Mesothelial cell of epicardium (in vitro differentiated cells): ENCODE measurements at regions not wholly inside any gene's neighbourhood (a gene's known extent, or its start where the extent isn't known, plus 50 kb on each side); places are given as distances from the start of the nearest gene placed in this dataset.

Experiments
- DNase-seq, 2 experiments: peaks; one replicate each; pipeline ENCODE4 v3.0.0; 2021; ENCODE audit warnings: low spot score in 2 of 2; ENCODE audit not compliant: unreplicated experiment in 2 of 2
- H3K27ac Mint-ChIP-seq: 2 replicates; pipeline ENCODE4 v1.8.0; 2021; ENCODE audit warnings: mixed read lengths
- H3K27me3 Mint-ChIP-seq: 2 replicates; pipeline ENCODE4 v1.8.0; 2021; ENCODE audit warnings: low read depth, mixed read lengths
- H3K36me3 Mint-ChIP-seq: 2 replicates; pipeline ENCODE4 v1.8.0; 2021; ENCODE audit warnings: mixed read lengths
- H3K4me1 Mint-ChIP-seq: 2 replicates; pipeline ENCODE4 v1.8.0; 2021; ENCODE audit warnings: mixed read lengths
- H3K4me3 Mint-ChIP-seq: 2 replicates; pipeline ENCODE4 v1.8.0; 2021; ENCODE audit warnings: mild to moderate bottlenecking, moderate library complexity, mixed read lengths
- H3K9me3 Mint-ChIP-seq: 2 replicates; pipeline ENCODE4 v1.8.0; 2021; ENCODE audit warnings: mixed read lengths
- TF ChIP-seq, protein P1 (sequence below): fragments of 200-600 bp; sonication (generic); IDR thresholded peaks from one replicate; pipeline ENCODE4 v1.5.0; 2021; ENCODE audit warnings: antibody characterized with exemption; ENCODE audit not compliant: unreplicated experiment

DNA sequence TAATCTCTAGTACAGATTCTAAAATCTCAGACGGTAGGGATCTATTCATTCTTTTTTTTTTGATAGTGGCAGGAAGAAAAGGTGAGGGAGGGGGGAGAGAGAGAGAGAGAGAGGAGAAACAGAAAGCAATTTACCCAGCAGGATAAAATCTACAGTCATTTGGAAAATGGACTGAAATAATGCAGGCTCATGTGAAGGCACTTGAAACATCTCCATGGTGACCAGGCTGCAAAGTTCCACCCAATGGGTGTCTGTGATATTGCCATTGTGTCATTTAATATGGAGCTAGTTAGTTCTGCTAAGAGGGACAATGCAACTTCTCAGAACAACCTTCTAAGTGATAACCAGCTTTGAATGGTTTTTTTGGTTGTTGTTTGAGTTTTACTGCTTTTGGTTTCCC, 165.2 kb upstream of the RAG2 start:
- no peaks in the 10 kb centered on the region for H3K36me3 Mint-ChIP-seq
- H3K4me1 Mint-ChIP-seq, result peaks cover 2% of the 10 kb centered on the region
- TF ChIP-seq, protein P1, sequence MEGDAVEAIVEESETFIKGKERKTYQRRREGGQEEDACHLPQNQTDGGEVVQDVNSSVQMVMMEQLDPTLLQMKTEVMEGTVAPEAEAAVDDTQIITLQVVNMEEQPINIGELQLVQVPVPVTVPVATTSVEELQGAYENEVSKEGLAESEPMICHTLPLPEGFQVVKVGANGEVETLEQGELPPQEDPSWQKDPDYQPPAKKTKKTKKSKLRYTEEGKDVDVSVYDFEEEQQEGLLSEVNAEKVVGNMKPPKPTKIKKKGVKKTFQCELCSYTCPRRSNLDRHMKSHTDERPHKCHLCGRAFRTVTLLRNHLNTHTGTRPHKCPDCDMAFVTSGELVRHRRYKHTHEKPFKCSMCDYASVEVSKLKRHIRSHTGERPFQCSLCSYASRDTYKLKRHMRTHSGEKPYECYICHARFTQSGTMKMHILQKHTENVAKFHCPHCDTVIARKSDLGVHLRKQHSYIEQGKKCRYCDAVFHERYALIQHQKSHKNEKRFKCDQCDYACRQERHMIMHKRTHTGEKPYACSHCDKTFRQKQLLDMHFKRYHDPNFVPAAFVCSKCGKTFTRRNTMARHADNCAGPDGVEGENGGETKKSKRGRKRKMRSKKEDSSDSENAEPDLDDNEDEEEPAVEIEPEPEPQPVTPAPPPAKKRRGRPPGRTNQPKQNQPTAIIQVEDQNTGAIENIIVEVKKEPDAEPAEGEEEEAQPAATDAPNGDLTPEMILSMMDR, result no peak
- H3K27ac Mint-ChIP-seq, result no peak overlapping the region
- H3K27me3 Mint-ChIP-seq, result no peaks in the 10 kb centered on the region
- DNase-seq, result no peak
- H3K4me3 Mint-ChIP-seq, result no peak overlapping the region
- peaks cover 24% of the 10 kb centered on the region for H3K9me3 Mint-ChIP-seq

DNA sequence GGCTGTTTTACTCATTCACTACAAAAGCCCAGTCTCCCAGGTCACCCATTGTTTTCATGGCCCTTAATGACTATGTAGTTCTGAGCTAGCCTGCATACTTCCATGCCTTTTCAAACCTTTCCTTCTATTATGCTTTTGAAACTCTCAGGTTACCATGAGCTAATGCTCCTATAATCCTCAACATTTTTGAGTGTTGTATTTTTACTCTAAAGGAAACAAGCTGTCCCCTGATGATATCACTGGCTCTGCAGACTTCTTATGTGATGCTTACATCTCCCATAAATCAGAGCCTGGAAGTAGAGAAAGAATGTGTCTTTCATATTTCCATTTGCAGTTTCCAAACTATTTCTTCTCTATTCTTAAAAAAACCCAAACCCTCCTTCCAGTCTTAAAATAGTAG, 159.0 kb upstream of the RAG2 start:
- Mint-ChIP-seq H3K4me3 (no peak overlapping the region), H3K27me3 (peaks cover 2% of the 10 kb centered on the region), H3K27ac (no peak overlapping the region), H3K36me3 (no peaks in the 10 kb centered on the region), H3K9me3 (peaks cover 23% of the 10 kb centered on the region), H3K4me1 (peaks cover 17% of the 10 kb centered on the region)
- DNase-seq, result no peak
- TF ChIP-seq, protein P1, result no peak

DNA sequence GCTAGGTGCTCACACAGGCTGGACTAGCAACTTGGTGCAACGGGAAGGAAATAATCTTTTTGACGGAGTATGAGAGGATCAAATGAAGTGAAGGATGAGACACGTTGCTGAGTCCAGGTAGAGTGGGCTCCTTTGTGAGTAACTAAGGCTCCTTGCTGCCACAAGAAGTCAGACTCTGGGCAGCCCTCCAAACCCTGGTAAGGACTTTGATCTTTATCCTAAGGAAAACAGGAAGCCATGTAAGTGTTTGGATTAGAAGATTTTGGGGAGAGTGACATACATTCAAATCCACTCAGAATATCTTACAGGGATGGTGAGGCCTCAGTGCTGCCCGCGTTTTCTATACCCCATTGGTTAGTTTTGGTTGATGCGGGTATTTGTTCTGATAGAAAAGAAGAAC, 155.9 kb upstream of the RAG2 start:
- TF ChIP-seq, protein P1, result no peak
- peaks cover 31% of the 10 kb centered on the region for H3K4me1 Mint-ChIP-seq
- H3K27me3 Mint-ChIP-seq, result peaks cover 4% of the 10 kb centered on the region
- DNase-seq, result no peak
- H3K27ac Mint-ChIP-seq, result no peak overlapping the region
- no peaks in the 10 kb centered on the region for H3K9me3 Mint-ChIP-seq
- no peaks in the 10 kb centered on the region for H3K36me3 Mint-ChIP-seq
- H3K4me3 Mint-ChIP-seq, result no peak overlapping the region

DNA sequence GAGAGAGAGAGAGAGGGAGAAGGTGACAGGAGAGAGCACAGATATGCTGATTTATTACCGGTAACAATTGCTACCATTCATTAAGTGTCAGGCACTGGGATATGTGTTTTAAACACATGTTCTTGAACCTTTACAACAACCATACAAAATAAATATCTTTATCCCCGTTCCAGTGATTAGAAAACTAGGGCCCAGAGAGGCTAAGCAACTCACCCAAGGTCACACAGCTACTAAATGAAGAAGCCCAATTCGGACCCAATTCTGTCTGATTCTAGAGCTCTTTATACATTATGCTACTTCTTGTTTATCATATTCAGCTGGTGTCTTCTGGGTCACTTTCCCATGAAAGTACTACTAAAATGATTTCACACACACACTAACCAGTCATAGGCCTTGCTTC, 154.0 kb upstream of the RAG2 start:
- TF ChIP-seq, protein P1, result no peak
- H3K27ac Mint-ChIP-seq, result no peak overlapping the region
- no peak for DNase-seq
- H3K4me1 Mint-ChIP-seq, result peaks cover 34% of the 10 kb centered on the region
- no peaks in the 10 kb centered on the region for H3K36me3 Mint-ChIP-seq
- H3K4me3 Mint-ChIP-seq, result no peak overlapping the region
- peaks cover 17% of the 10 kb centered on the region for H3K27me3 Mint-ChIP-seq
- no peaks in the 10 kb centered on the region for H3K9me3 Mint-ChIP-seq

DNA sequence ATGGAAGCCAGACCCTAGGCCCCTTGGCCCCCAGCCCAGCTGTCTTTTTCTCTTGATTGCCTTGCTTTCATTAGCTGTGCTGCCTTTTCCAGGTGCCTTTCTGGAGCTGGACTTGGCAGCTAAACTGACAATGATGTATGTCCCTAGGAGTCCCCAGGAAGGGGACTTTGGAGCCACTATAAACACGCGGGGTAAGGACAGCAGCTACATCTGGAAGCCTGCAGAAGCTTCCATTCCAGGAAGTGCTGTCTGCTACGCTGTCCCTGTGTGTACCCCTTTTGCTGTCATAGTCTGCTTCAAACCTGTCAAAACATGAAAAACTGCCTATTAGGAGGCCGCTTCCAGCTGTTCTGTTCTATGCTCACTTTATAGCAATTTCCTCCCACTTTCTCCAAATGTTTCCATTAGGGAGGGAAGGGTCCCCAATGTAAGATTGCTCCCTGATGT, 153.3 kb upstream of the RAG2 start:
- TF ChIP-seq, protein P1, result no peak

DNA sequence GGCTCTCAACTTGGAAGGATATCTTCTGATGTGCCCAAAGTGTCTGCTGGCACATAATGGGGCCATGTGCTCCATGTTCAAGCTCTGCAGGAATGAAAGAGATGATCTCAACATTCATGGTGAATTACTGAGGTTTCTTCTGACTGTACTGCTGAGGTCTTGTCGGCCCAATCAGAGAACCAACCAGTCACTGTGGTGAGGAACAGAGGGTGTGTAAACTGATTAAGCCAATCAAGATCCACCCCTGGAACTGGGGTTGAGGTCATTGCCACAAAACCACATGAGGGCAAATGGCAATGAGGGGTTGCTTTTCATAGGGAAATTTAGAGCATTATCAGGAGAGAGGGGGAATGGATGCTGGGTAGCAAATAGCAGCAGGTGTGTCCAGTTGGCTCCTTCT, 152.3 kb upstream of the RAG2 start:
- TF ChIP-seq, protein P1, result no peak
- H3K9me3 Mint-ChIP-seq, result no peaks in the 10 kb centered on the region
- H3K27me3 Mint-ChIP-seq, result peaks cover 21% of the 10 kb centered on the region
- no peaks in the 10 kb centered on the region for H3K36me3 Mint-ChIP-seq
- DNase-seq, result no peak
- H3K27ac Mint-ChIP-seq, result no peak overlapping the region
- peaks cover 31% of the 10 kb centered on the region for H3K4me1 Mint-ChIP-seq
- H3K4me3 Mint-ChIP-seq, result no peak overlapping the region

More for the DNA sequence above, 153.3 kb upstream of the RAG2 start:
- no peak for DNase-seq
- Mint-ChIP-seq H3K27me3 (peaks cover 18% of the 10 kb centered on the region), H3K9me3 (no peaks in the 10 kb centered on the region), H3K27ac (no peak overlapping the region), H3K36me3 (no peaks in the 10 kb centered on the region), H3K4me3 (no peak overlapping the region), H3K4me1 (peaks cover 31% of the 10 kb centered on the region)
